DOHH2 (cell line): ENCODE measurements at regions not wholly inside any gene's neighbourhood (a gene's known extent, or its start where the extent isn't known, plus 50 kb on each side); places are given as distances from the start of the nearest gene placed in this dataset.

ENCODE experiments used
- CTCF ChIP-seq: fragments of 200-600 bp; sonication (generic); IDR thresholded peaks from one replicate; pipeline ENCODE4 v1.5.1; 2014; ENCODE audit warnings: antibody characterized with exemption, mild to moderate bottlenecking, low read depth, low read length; ENCODE audit not compliant: poor library complexity, severe bottlenecking
- EZH2phosphoT487 ChIP-seq: fragments of 200-600 bp; sonication (generic); IDR thresholded peaks from 2 replicates; pipeline ENCODE4 v1.6.1; 2017; ENCODE audit warnings: borderline replicate concordance, mild to moderate bottlenecking, antibody characterized with exemption, low read length, moderate library complexity, mixed read lengths

GRCh38 chr14:45990252-45990651 is 661.3 kb downstream of the RPL10L start:
- TF ChIP-seq CTCF: peak; percentile 25
- TF ChIP-seq EZH2phosphoT487: no peak
